ENCODE measurements at regions not wholly inside any gene's neighbourhood (a gene's known extent, or its start where the extent isn't known, plus 50 kb on each side); places are given as distances from the start of the nearest gene placed in this dataset.

DNA sequence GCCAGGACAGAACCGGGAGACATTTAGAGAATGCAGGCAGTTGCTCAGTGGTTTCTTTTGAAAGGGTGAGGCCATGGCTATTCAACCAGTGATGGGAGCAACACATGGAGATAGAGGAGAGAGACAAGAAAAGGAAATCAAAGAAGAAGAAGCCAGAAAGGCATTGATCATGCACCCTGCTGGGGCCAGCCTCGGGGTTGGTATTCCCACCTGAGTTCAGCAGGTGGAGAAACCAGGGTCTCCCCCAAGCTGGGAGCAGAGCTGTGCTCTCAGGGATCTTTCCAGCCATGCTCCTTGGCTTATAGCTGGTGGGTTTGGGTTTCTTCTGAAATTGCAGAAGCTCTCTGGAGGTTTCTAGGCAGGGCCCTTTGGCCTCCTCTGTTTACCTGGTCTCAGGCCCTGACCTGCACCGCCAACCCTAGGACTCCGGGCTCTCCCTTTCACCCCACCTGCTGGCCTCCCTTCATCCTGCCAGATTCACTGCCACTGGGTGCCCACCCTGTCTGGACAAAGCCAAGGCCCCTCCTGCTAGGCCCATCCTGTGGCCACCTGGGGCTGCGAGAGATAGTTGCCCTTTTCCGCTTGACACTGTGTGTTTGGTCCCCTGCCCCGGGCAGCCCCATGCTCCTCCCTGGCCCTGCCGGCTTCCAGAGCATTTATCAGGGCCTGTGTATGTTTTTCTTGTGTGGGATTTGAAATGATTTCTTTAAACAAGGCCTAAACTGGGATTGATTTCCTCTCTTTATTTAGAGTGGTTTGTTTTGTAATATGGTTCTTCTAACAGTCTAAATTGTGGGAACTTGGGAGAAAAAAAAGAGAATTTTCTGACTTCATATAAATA is 126.7 kb downstream of the DDX1 start:
- TF ChIP-seq, protein P1, sequence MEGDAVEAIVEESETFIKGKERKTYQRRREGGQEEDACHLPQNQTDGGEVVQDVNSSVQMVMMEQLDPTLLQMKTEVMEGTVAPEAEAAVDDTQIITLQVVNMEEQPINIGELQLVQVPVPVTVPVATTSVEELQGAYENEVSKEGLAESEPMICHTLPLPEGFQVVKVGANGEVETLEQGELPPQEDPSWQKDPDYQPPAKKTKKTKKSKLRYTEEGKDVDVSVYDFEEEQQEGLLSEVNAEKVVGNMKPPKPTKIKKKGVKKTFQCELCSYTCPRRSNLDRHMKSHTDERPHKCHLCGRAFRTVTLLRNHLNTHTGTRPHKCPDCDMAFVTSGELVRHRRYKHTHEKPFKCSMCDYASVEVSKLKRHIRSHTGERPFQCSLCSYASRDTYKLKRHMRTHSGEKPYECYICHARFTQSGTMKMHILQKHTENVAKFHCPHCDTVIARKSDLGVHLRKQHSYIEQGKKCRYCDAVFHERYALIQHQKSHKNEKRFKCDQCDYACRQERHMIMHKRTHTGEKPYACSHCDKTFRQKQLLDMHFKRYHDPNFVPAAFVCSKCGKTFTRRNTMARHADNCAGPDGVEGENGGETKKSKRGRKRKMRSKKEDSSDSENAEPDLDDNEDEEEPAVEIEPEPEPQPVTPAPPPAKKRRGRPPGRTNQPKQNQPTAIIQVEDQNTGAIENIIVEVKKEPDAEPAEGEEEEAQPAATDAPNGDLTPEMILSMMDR (IDR thresholded peaks at IDR 0.05): no peak
- no peak for TF ChIP-seq POLR2AphosphoS5 (IDR thresholded peaks at IDR 0.05; ENCODE audit: low read depth, low read length)
